KMS-11 (cell line): ENCODE measurements at regions not wholly inside any gene's neighbourhood (a gene's known extent, or its start where the extent isn't known, plus 50 kb on each side); places are given as distances from the start of the nearest gene placed in this dataset.

Experiments
- H2AFZ ChIP-seq: fragments of 200-600 bp; sonication (generic); 2 replicates; pipeline ENCODE4 v1.6.1; 2016; ENCODE audit warnings: antibody characterized with exemption, mixed run types, low read depth
- H3K27ac ChIP-seq: fragments of 200-600 bp; sonication (generic); 2 replicates; pipeline ENCODE4 v1.6.1; 2016; ENCODE audit warnings: mild to moderate bottlenecking, mixed run types
- H3K27me3 ChIP-seq: fragments of 200-600 bp; sonication (generic); 2 replicates; pipeline ENCODE4 v1.6.1; 2017; ENCODE audit warnings: mild to moderate bottlenecking, low read depth, mixed run types, moderate library complexity; ENCODE audit not compliant: insufficient read depth
- H3K36me3 ChIP-seq: fragments of 200-600 bp; sonication (generic); 2 replicates; pipeline ENCODE4 v1.6.1; 2017; ENCODE audit warnings: mild to moderate bottlenecking, mixed run types; ENCODE audit not compliant: insufficient read depth
- H3K4me1 ChIP-seq: fragments of 200-600 bp; sonication (generic); 2 replicates; pipeline ENCODE4 v1.6.1; 2016; ENCODE audit warnings: mild to moderate bottlenecking, low read depth, mixed run types; ENCODE audit not compliant: poor library complexity, severe bottlenecking
- H3K4me2 ChIP-seq: fragments of 200-600 bp; sonication (generic); 2 replicates; pipeline ENCODE4 v1.7.0; 2016; ENCODE audit warnings: mild to moderate bottlenecking, mixed run types
- H3K4me3 ChIP-seq: fragments of 200-600 bp; sonication (generic); IDR thresholded peaks from 2 replicates; pipeline ENCODE4 v1.6.1; 2017; ENCODE audit warnings: low read depth, low read length, mixed read lengths; ENCODE audit not compliant: insufficient read depth
- H3K79me2 ChIP-seq: fragments of 200-600 bp; sonication (generic); 2 replicates; pipeline ENCODE4 v1.6.1; 2016; ENCODE audit warnings: low read depth, mixed run types; ENCODE audit not compliant: insufficient read depth
- H3K9ac ChIP-seq: fragments of 200-600 bp; sonication (generic); 2 replicates; pipeline ENCODE4 v1.6.1; 2016; ENCODE audit warnings: mild to moderate bottlenecking, mixed run types
- H4K20me1 ChIP-seq: fragments of 200-600 bp; sonication (generic); 2 replicates; pipeline ENCODE4 v1.6.1; 2016; ENCODE audit warnings: mild to moderate bottlenecking, mixed run types; ENCODE audit not compliant: insufficient read depth
- CTCF ChIP-seq: fragments of 200-600 bp; sonication (generic); conservative IDR thresholded peaks from 2 replicates; pipeline ENCODE4 v1.6.1; 2017; ENCODE audit warnings: low read depth, mild to moderate bottlenecking, antibody characterized with exemption, low read length, moderate library complexity, mixed read lengths

GRCh38 chr10:4391683-4392082 lies 434.3 kb upstream of the AKR1E2 start:
- TF ChIP-seq CTCF, result no peak
- Histone ChIP-seq H3K4me1 (no peaks in the 10 kb centered on the region), H3K27me3 (no peaks in the 10 kb centered on the region)

GRCh38 chr10:4390219-4390618 lies 435.8 kb upstream of the AKR1E2 start:
- Histone ChIP-seq H3K4me2 (no peak overlapping the region), H2AFZ (no peak overlapping the region), H4K20me1 (no peaks in the 10 kb centered on the region), H3K27ac (no peak overlapping the region), H3K4me1 (no peaks in the 10 kb centered on the region), H3K36me3 (no peaks in the 10 kb centered on the region), H3K79me2 (no peaks in the 10 kb centered on the region), H3K27me3 (no peaks in the 10 kb centered on the region), H3K9ac (no peak overlapping the region), H3K4me3 (no peak overlapping the region)
- TF ChIP-seq CTCF, result no peak

More at GRCh38 chr10:4391683-4392082, 434.3 kb upstream of the AKR1E2 start:
- no peaks in the 10 kb centered on the region for H4K20me1 ChIP-seq
- H3K36me3 ChIP-seq, result no peaks in the 10 kb centered on the region
- no peak overlapping the region for H2AFZ ChIP-seq
- no peaks in the 10 kb centered on the region for H3K79me2 ChIP-seq
- H3K9ac ChIP-seq, result no peak overlapping the region
- H3K4me2 ChIP-seq, result no peak overlapping the region
- no peak overlapping the region for H3K27ac ChIP-seq
- no peak overlapping the region for H3K4me3 ChIP-seq

GRCh38 chr10:4385231-4385870 lies 440.7 kb upstream of the AKR1E2 start:
- no peak overlapping the region for H3K27ac ChIP-seq
- no peak overlapping the region for H3K4me3 ChIP-seq
- no peaks in the 10 kb centered on the region for H3K27me3 ChIP-seq
- no peaks in the 10 kb centered on the region for H4K20me1 ChIP-seq
- H3K4me1 ChIP-seq, result no peaks in the 10 kb centered on the region
- no peaks in the 10 kb centered on the region for H3K79me2 ChIP-seq
- H3K9ac ChIP-seq, result no peak overlapping the region
- no peaks in the 10 kb centered on the region for H3K36me3 ChIP-seq
- no peak overlapping the region for H2AFZ ChIP-seq
- H3K4me2 ChIP-seq, result no peak overlapping the region
- no peak for TF ChIP-seq CTCF

- Histone ChIP-seq H3K9ac (no peak overlapping the region), H3K27ac (no peak overlapping the region), H3K4me3 (no peak overlapping the region)
Observed at GRCh38 chr10:4384245-4384644, 441.8 kb upstream of the AKR1E2 start.

More at GRCh38 chr10:4384245-4384644, 441.8 kb upstream of the AKR1E2 start:
- Histone ChIP-seq H3K4me1 (no peaks in the 10 kb centered on the region), H2AFZ (no peak overlapping the region), H4K20me1 (no peaks in the 10 kb centered on the region), H3K4me2 (no peak overlapping the region), H3K36me3 (no peaks in the 10 kb centered on the region), H3K27me3 (no peaks in the 10 kb centered on the region), H3K79me2 (no peaks in the 10 kb centered on the region)
- no peak for TF ChIP-seq CTCF
